ENCODE measurements at regions not wholly inside any gene's neighbourhood (a gene's known extent, or its start where the extent isn't known, plus 50 kb on each side); places are given as distances from the start of the nearest gene placed in this dataset.

DNA sequence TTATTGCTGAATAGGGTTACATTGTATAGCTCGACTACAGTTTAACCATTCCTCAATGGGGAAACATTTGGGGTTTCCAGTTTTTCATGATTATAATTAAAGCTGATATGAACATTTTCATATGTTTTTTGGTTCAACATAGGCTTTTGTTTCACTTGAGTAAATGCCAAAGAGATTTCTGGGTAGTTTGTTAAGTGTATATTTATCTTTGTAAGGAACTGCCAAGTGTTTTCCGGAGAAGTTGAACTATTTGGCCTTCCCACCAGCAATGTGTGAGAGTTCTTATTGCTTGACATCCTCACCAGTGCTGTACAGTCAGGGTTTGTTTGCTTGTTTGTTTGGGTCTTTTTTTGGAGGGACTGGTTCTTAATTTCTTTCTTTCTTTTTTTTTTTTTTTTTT, 83.7 kb upstream of the RALY start:
- Histone ChIP-seq H3K36me3 (ENCODE audit: control insufficient read depth, insufficient read depth, low read length) (no peaks in the 10 kb centered on the region), H3K4me3 (replicated peaks in 1 of 4; ENCODE audit: control extremely low read depth in 1 of 4, insufficient read depth in 1 of 4, low read depth in 3 of 4, low read length in 4 of 4) (no peak overlapping the region), H3K79me2 (ENCODE audit: control insufficient read depth, insufficient read depth, low read length) (no peaks in the 10 kb centered on the region), H3K9ac (ENCODE audit: insufficient read depth, low read length) (no peak overlapping the region), H2AFZ (ENCODE audit: low read length) (no peak overlapping the region), H4K20me1 (ENCODE audit: control insufficient read depth, extremely low read depth, insufficient read depth, low read length) (no peaks in the 10 kb centered on the region), H3K27ac (ENCODE audit: insufficient read depth, low read length) (no peak overlapping the region), H3K4me2 (ENCODE audit: extremely low read depth, insufficient read depth, low read length) (no peak overlapping the region), H3K4me1 (ENCODE audit: control insufficient read depth, extremely low read depth, insufficient read depth, low read length) (peaks cover 6% of the 10 kb centered on the region), H3K27me3 (ENCODE audit: control insufficient read depth, insufficient read depth, low read length) (no peaks in the 10 kb centered on the region), H3K9me3 (ENCODE audit: control insufficient read depth, insufficient read depth, low read depth, low read length) (no peaks in the 10 kb centered on the region)
- TF ChIP-seq EZH2 (IDR thresholded peaks at IDR 0.05; ENCODE audit: low read length, missing control alignments) (no peak), CTCF (conservative IDR thresholded peaks at IDR 0.05 in 1 of 2, IDR thresholded peaks at IDR 0.05 in 1 of 2; ENCODE audit: low read depth in 1 of 2, low read length in 2 of 2) (no peak)
- peak; percentile 68 to 81 for DNase-seq (ENCODE audit: low read depth in 2 of 2)

DNA sequence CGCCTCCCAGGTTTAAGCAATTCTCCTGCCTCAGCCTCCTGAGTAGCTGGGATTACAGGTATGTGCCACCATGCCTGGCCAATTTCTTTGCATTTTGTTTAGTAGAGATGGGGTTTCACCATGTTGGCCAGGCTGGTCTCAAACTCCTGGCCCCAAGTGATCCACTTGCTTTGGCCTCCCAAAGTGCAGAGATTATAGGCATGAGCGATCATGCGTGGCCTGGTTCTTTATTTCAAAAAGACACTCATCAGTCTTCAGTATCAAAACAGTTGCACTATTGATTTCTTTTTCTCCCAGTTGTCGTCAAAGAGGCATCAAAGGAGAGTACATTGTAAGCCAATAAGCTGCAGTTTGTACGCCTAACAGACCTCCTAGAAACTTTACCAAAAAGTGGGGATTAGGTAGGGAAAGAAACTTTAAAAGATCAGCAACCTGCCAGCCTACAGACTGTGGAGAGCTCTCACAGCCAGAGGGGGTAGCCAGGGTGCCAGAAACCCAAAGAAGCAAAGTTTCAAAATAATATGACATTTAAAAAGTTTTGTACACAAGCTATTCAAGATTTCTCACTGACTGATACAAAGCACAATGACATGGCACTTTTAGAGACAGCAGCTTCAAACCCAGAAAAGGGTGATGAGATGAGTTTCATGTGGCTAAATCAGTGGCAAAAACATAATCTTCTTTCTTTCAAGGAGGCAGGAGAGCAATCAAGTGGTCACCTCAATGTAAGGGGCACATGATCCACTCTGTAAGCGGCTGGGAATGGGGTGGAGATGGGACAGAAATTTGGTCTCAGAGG, 83.0 kb upstream of the RALY start:
- H2AFZ ChIP-seq (ENCODE audit: low read length), result no peak overlapping the region
- H3K4me3 ChIP-seq (replicated peaks in 1 of 4; ENCODE audit: control extremely low read depth in 1 of 4, insufficient read depth in 1 of 4, low read depth in 3 of 4, low read length in 4 of 4), result no peak overlapping the region
- H3K9ac ChIP-seq (ENCODE audit: insufficient read depth, low read length), result no peak overlapping the region
- H3K36me3 ChIP-seq (ENCODE audit: control insufficient read depth, insufficient read depth, low read length), result no peaks in the 10 kb centered on the region
- no peak overlapping the region for H3K4me2 ChIP-seq (ENCODE audit: extremely low read depth, insufficient read depth, low read length)
- H3K9me3 ChIP-seq (ENCODE audit: control insufficient read depth, insufficient read depth, low read depth, low read length), result no peaks in the 10 kb centered on the region
- H3K4me1 ChIP-seq (ENCODE audit: control insufficient read depth, extremely low read depth, insufficient read depth, low read length), result peaks cover 6% of the 10 kb centered on the region
- no peaks in the 10 kb centered on the region for H3K27me3 ChIP-seq (ENCODE audit: control insufficient read depth, insufficient read depth, low read length)
- no peaks in the 10 kb centered on the region for H4K20me1 ChIP-seq (ENCODE audit: control insufficient read depth, extremely low read depth, insufficient read depth, low read length)
- H3K79me2 ChIP-seq (ENCODE audit: control insufficient read depth, insufficient read depth, low read length), result no peaks in the 10 kb centered on the region
- H3K27ac ChIP-seq (ENCODE audit: insufficient read depth, low read length), result no peak overlapping the region
- TF ChIP-seq EZH2 (IDR thresholded peaks at IDR 0.05; ENCODE audit: low read length, missing control alignments) (no peak), CTCF (conservative IDR thresholded peaks at IDR 0.05 in 1 of 2, IDR thresholded peaks at IDR 0.05 in 1 of 2; ENCODE audit: low read depth in 1 of 2, low read length in 2 of 2) (no peak)
- DNase-seq (ENCODE audit: low read depth in 2 of 2), result no peak

DNA sequence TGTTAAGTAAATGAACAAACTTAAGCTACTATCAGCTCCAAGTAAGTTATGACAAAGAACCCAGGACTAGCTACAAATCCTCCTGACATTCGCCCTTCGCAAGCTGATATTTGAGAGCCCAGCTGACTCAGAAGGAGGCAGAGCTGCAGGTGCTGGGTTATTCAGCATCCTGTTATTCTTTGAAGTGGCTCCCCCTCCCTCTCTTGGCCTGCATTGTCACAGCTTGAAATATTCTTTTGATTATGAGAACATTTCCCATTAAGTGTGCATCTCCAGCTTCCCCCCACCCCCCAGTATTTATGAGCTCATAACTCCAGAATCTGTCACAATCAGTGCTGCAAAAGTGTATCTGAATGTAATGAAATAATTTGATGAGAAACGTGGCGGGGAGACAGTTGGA, 78.8 kb upstream of the RALY start:
- Histone ChIP-seq H3K27me3 (ENCODE audit: control insufficient read depth, insufficient read depth, low read length) (no peaks in the 10 kb centered on the region), H3K4me1 (ENCODE audit: control insufficient read depth, extremely low read depth, insufficient read depth, low read length) (no peaks in the 10 kb centered on the region), H3K9me3 (ENCODE audit: control insufficient read depth, insufficient read depth, low read depth, low read length) (no peaks in the 10 kb centered on the region), H3K27ac (ENCODE audit: insufficient read depth, low read length) (no peak overlapping the region), H2AFZ (ENCODE audit: low read length) (no peak overlapping the region), H4K20me1 (ENCODE audit: control insufficient read depth, extremely low read depth, insufficient read depth, low read length) (no peaks in the 10 kb centered on the region), H3K36me3 (ENCODE audit: control insufficient read depth, insufficient read depth, low read length) (no peaks in the 10 kb centered on the region), H3K4me2 (ENCODE audit: extremely low read depth, insufficient read depth, low read length) (no peak overlapping the region), H3K4me3 (replicated peaks in 1 of 4; ENCODE audit: control extremely low read depth in 1 of 4, insufficient read depth in 1 of 4, low read depth in 3 of 4, low read length in 4 of 4) (no peak overlapping the region), H3K79me2 (ENCODE audit: control insufficient read depth, insufficient read depth, low read length) (no peaks in the 10 kb centered on the region), H3K9ac (ENCODE audit: insufficient read depth, low read length) (no peak overlapping the region)
- peak; percentile 34 to 94 for DNase-seq (ENCODE audit: low read depth in 2 of 2)
- TF ChIP-seq CTCF (conservative IDR thresholded peaks at IDR 0.05 in 1 of 2, IDR thresholded peaks at IDR 0.05 in 1 of 2; ENCODE audit: low read depth in 1 of 2, low read length in 2 of 2), result no peak
- no peak for TF ChIP-seq EZH2 (IDR thresholded peaks at IDR 0.05; ENCODE audit: low read length, missing control alignments)

Measured in fibroblast of lung (primary cell).